ENCODE measurements at regions not wholly inside any gene's neighbourhood (a gene's known extent, or its start where the extent isn't known, plus 50 kb on each side); places are given as distances from the start of the nearest gene placed in this dataset.

DNA sequence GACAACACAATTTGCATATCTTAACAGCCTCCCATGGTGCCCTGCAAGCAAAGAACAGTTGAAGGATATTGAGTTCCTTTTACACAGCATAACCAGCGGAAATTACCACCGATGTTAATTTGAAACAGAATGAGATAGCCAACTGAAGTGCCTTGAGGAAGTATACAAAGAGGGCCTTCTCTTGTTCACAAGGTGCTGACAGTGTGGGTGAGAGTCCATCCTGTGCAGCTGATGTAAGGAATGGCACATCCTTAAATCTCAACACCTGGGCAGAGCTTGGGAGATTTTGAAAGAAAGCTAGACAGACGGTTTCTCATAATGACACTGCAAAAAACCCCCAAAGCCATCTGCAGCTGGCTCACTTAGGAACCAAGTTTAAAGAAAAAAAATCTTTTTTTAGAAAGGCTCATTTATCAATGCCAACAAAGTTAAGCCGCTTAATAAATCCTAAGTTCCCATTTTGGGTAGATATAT lies 818.6 kb downstream of the KCNJ2 start:
- TF ChIP-seq, protein P1, sequence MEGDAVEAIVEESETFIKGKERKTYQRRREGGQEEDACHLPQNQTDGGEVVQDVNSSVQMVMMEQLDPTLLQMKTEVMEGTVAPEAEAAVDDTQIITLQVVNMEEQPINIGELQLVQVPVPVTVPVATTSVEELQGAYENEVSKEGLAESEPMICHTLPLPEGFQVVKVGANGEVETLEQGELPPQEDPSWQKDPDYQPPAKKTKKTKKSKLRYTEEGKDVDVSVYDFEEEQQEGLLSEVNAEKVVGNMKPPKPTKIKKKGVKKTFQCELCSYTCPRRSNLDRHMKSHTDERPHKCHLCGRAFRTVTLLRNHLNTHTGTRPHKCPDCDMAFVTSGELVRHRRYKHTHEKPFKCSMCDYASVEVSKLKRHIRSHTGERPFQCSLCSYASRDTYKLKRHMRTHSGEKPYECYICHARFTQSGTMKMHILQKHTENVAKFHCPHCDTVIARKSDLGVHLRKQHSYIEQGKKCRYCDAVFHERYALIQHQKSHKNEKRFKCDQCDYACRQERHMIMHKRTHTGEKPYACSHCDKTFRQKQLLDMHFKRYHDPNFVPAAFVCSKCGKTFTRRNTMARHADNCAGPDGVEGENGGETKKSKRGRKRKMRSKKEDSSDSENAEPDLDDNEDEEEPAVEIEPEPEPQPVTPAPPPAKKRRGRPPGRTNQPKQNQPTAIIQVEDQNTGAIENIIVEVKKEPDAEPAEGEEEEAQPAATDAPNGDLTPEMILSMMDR (conservative IDR thresholded peaks at IDR 0.05), result no peak
- TF ChIP-seq EZH2 (IDR thresholded peaks at IDR 0.05; ENCODE audit: low read depth), result no peak

Data from PC-9 (cell line).